Dedifferentiated amniotic fluid mesenchymal stem cell (primary cell): ENCODE measurements at regions not wholly inside any gene's neighbourhood (a gene's known extent, or its start where the extent isn't known, plus 50 kb on each side); places are given as distances from the start of the nearest gene placed in this dataset.

ENCODE experiments used
- DNase-seq: peaks from one replicate; pipeline ENCODE4 v3.0.0-alpha.2; 2016; ENCODE audit errors: extremely low spot score

- no peak for DNase-seq
These were observed 610.2 kb downstream of the ZNF385D start for GRCh38 chr3:21140785-21141184.

GRCh38 chr3:21138085-21138484 lies 612.9 kb downstream of the ZNF385D start:
- no peak for DNase-seq

GRCh38 chr3:21132896-21133295 lies 618.1 kb downstream of the ZNF385D start:
- DNase-seq = no peak

- no peak for DNase-seq
These were observed 630.2 kb downstream of the ZNF385D start for GRCh38 chr3:21120826-21121225.

GRCh38 chr3:21117370-21117769 lies 633.6 kb downstream of the ZNF385D start:
- DNase-seq = no peak

GRCh38 chr3:21109056-21109455 lies 642.0 kb downstream of the ZNF385D start:
- DNase-seq = no peak

- DNase-seq = no peak
These were observed 645.2 kb downstream of the ZNF385D start for GRCh38 chr3:21105784-21106183.

GRCh38 chr3:21100656-21101359 lies 650.2 kb downstream of the ZNF385D start:
- no peak for DNase-seq

GRCh38 chr3:21094686-21095085 lies 656.3 kb downstream of the ZNF385D start:
- no peak for DNase-seq

GRCh38 chr3:21073561-21073960 lies 677.4 kb downstream of the ZNF385D start:
- DNase-seq = no peak

- DNase-seq = no peak
These were observed 683.8 kb downstream of the ZNF385D start for GRCh38 chr3:21067031-21067813.

- no peak for DNase-seq
These were observed 688.1 kb downstream of the ZNF385D start for GRCh38 chr3:21062831-21063294.

- peak; percentile 36 for DNase-seq
These were observed 691.6 kb downstream of the ZNF385D start for GRCh38 chr3:21059404-21059803.

- DNase-seq = no peak
These were observed 694.7 kb downstream of the ZNF385D start for GRCh38 chr3:21056293-21056692.

GRCh38 chr3:21055015-21055414 lies 696.0 kb downstream of the ZNF385D start:
- no peak for DNase-seq

- DNase-seq = no peak
These were observed 696.9 kb downstream of the ZNF385D start for GRCh38 chr3:21054064-21054463.

GRCh38 chr3:21049334-21050062 lies 701.5 kb downstream of the ZNF385D start:
- DNase-seq = no peak

- no peak for DNase-seq
These were observed 707.9 kb downstream of the ZNF385D start for GRCh38 chr3:21043139-21043538.

GRCh38 chr3:21042184-21042583 lies 708.8 kb downstream of the ZNF385D start:
- DNase-seq = no peak

- DNase-seq = peak; percentile 52
These were observed 709.4 kb downstream of the ZNF385D start for GRCh38 chr3:21041621-21042020.

GRCh38 chr3:21036888-21037287 lies 714.1 kb downstream of the ZNF385D start:
- DNase-seq = no peak

- no peak for DNase-seq
These were observed 722.6 kb downstream of the ZNF385D start for GRCh38 chr3:21028412-21028811.
